Psoas muscle (tissue), 7 donors: ENCODE measurements at regions not wholly inside any gene's neighbourhood (a gene's known extent, or its start where the extent isn't known, plus 50 kb on each side); places are given as distances from the start of the nearest gene placed in this dataset.

Experiments used
- ATAC-seq, 4 donors: fragments of 200-7000 bp; cut with Tn5 transposase; one replicate each; pipeline ENCODE4 v1.9.1; 2020; ENCODE audit warnings: moderate library complexity in 3 of 4, mild to moderate bottlenecking in 2 of 4
- DNase-seq, 2 donors: peaks; one replicate each; pipeline ENCODE4 v3.0.0-alpha.2; 2020
- H3K27ac ChIP-seq: fragments of 200-600 bp; one replicate; pipeline ENCODE4 v1.8.0; 2022
- H3K27me3 ChIP-seq, 3 donors: fragments of 200-600 bp in 1 of 3; one replicate each; pipeline versions ENCODE4 v1.6.1 to v1.8.0; 2013 to 2022; ENCODE audit warnings: low read length in 2 of 3, mild to moderate bottlenecking in 2 of 3, moderate library complexity in 1 of 3; ENCODE audit not compliant: insufficient read depth in 3 of 3
- H3K36me3 ChIP-seq, 2 donors: fragments of 200-600 bp in 1 of 2; one replicate each; pipeline versions ENCODE4 v1.6.1 to v1.8.0; 2013 to 2022; ENCODE audit warnings: low read depth in 1 of 2, mild to moderate bottlenecking in 1 of 2, moderate library complexity in 1 of 2; ENCODE audit not compliant: insufficient read depth in 1 of 2
- H3K4me1 ChIP-seq: fragments of 200-600 bp; one replicate; pipeline ENCODE4 v1.8.0; 2022
- H3K4me3 ChIP-seq: fragments of 200-600 bp; one replicate; pipeline ENCODE4 v1.8.0; 2022; ENCODE audit warnings: mild to moderate bottlenecking
- H3K9me3 ChIP-seq: fragments of 200-600 bp; one replicate; pipeline ENCODE4 v1.8.0; 2022
- CTCF ChIP-seq: fragments of 200-600 bp; IDR thresholded peaks from one replicate; pipeline ENCODE4 v1.8.0; 2022; ENCODE audit warnings: antibody characterized with exemption
- WGBS, 3 donors: extraction: QIAGEN DNeasy Blood & Tissue Kit; methylation state at CpG; one replicate each; pipeline versions ENCODE4 v1.1.6 to v1.1.7; 2013; 5-methylcytosine and 5-hydroxymethylcytosine counted together
- intact Hi-C, 2 donors: fragments of 100-400 bp; cut with DNase I; formaldehyde crosslinking; loops; one replicate each; pipeline versions ENCODE4 v1.11.0 to v1.14.2; 2022
- donor health status: healthy with polysubstance abuse.
- donor health status: DM: no; HTN: no; CAD: no; lungs with moderate emphysema.
- donor health status: Bipolar disorder and iron deficiency.
- donor health status: healthy.
- donor health status: DM: yes; HTN: yes; CAD: no.
- donor health status: DM: no; HTN: no; CAD: no.
- donor health status: DM: yes; HTN: yes; CAD: no.

GRCh38 chr1:245010018-245010614 is 144.7 kb upstream of the KIF26B start:
- H3K36me3 ChIP-seq = no peaks in the 10 kb centered on the region
- 46 to 80% (median 54%) methylated on average over 8 of the region's 8 CpGs for WGBS, 3 donors
- H3K4me1 ChIP-seq = peaks cover 3% of the 10 kb centered on the region
- H3K9me3 ChIP-seq = no peaks in the 10 kb centered on the region
- H3K27ac ChIP-seq = no peak overlapping the region
- DNase-seq (no peak), ATAC-seq (peak in 3 of 4 donors; percentile 53 to 83 (median 71))
- TF ChIP-seq CTCF = no peak
- H3K4me3 ChIP-seq = no peak overlapping the region
- H3K27me3 ChIP-seq = no peaks in the 10 kb centered on the region
- intact Hi-C loops = no loop called here

GRCh38 chr1:245008761-245009160 is 144.4 kb upstream of the HNRNPU start:
- Histone ChIP-seq H3K4me3 (no peak overlapping the region), H3K9me3 (no peaks in the 10 kb centered on the region), H3K27ac (no peak overlapping the region), H3K27me3 (no peaks in the 10 kb centered on the region), H3K4me1 (peaks cover 3% of the 10 kb centered on the region), H3K36me3 (no peaks in the 10 kb centered on the region)
- intact Hi-C loops = no loop called here
- peak in 1 of 4 donors; percentile 50 for ATAC-seq
- WGBS, 3 donors = 77 to 82% (median 80%) methylated on average over 4 to 5 of the region's 5 CpGs
- no peak for DNase-seq
- TF ChIP-seq CTCF = no peak

GRCh38 chr1:245007852-245008251 is 143.5 kb upstream of the HNRNPU start:
- no peak for TF ChIP-seq CTCF
- DNase-seq (no peak), ATAC-seq (no peak)
- Histone ChIP-seq H3K9me3 (no peaks in the 10 kb centered on the region), H3K27ac (no peak overlapping the region), H3K4me1 (peaks cover 3% of the 10 kb centered on the region), H3K4me3 (no peak overlapping the region), H3K27me3 (no peaks in the 10 kb centered on the region), H3K36me3 (no peaks in the 10 kb centered on the region)
- intact Hi-C loops = no loop called here
- WGBS, 3 donors = 84 to 91% (median 86%) methylated on average over 5 of the region's 5 CpGs

- Histone ChIP-seq H3K27me3 (no peaks in the 10 kb centered on the region), H3K4me3 (no peak overlapping the region), H3K27ac (no peak overlapping the region), H3K36me3 (no peaks in the 10 kb centered on the region), H3K4me1 (no peaks in the 10 kb centered on the region), H3K9me3 (no peaks in the 10 kb centered on the region)
- intact Hi-C loops = no loop called here
- DNase-seq (no peak), ATAC-seq (no peak)
- no peak for TF ChIP-seq CTCF
- WGBS, 3 donors = 93 to 99% (median 96%) methylated on average over 2 of the region's 2 CpGs
Measured at GRCh38 chr1:245003246-245003645, 138.9 kb upstream of the HNRNPU start.

- H3K4me1 ChIP-seq = no peaks in the 10 kb centered on the region
- H3K36me3 ChIP-seq = no peaks in the 10 kb centered on the region
- intact Hi-C loops = no loop called here
- no peak for DNase-seq
- WGBS, 3 donors = 88 to 93% (median 90%) methylated on average over 1 of the region's 1 CpG
- no peak for TF ChIP-seq CTCF
- no peaks in the 10 kb centered on the region for H3K9me3 ChIP-seq
- H3K4me3 ChIP-seq = no peak overlapping the region
- no peak overlapping the region for H3K27ac ChIP-seq
- no peak for ATAC-seq
- H3K27me3 ChIP-seq = no peaks in the 10 kb centered on the region
Measured at GRCh38 chr1:245001252-245001651, 136.9 kb upstream of the HNRNPU start.
